Memory B cell (primary cell): ENCODE measurements at regions not wholly inside any gene's neighbourhood (a gene's known extent, or its start where the extent isn't known, plus 50 kb on each side); places are given as distances from the start of the nearest gene placed in this dataset.

ENCODE experiments used
- ATAC-seq: fragments of 150-1000 bp; cut with Tn5 transposase; 2 replicates; pipeline ENCODE4 v1.10.0; 2021; ENCODE audit warnings: low read depth, mild to moderate bottlenecking, moderate library complexity
- DNase-seq, 2 donors: peaks; one replicate each; pipeline ENCODE4 v3.0.0; 2022; ENCODE audit warnings: low spot score in 2 of 2
- H3K27ac Mint-ChIP-seq: one replicate; pipeline ENCODE4 v1.8.0; 2022; ENCODE audit warnings: mild to moderate bottlenecking, moderate library complexity, mixed read lengths
- H3K27me3 Mint-ChIP-seq: one replicate; pipeline ENCODE4 v1.8.0; 2022; ENCODE audit warnings: mixed read lengths
- H3K36me3 Mint-ChIP-seq: one replicate; pipeline ENCODE4 v1.8.0; 2022; ENCODE audit warnings: mild to moderate bottlenecking, mixed read lengths
- H3K4me1 Mint-ChIP-seq: one replicate; pipeline ENCODE4 v1.8.0; 2022; ENCODE audit warnings: mixed read lengths
- H3K4me3 Mint-ChIP-seq: one replicate; pipeline ENCODE4 v1.8.0; 2022; ENCODE audit warnings: mild to moderate bottlenecking, moderate library complexity, mixed read lengths
- H3K9me3 Mint-ChIP-seq: one replicate; pipeline ENCODE4 v1.8.0; 2022; ENCODE audit warnings: mixed read lengths

GRCh38 chr10:90464329-90464728, 393.5 kb downstream of the HTR7 start:
- no peak for DNase-seq
- Mint-ChIP-seq H3K9me3 (peaks cover 2% of the 10 kb centered on the region), H3K36me3 (no peaks in the 10 kb centered on the region)

GRCh38 chr10:90470966-90471365, 386.9 kb downstream of the HTR7 start:
- H3K27ac Mint-ChIP-seq: no peak overlapping the region
- no peak for DNase-seq
- no peak overlapping the region for H3K4me3 Mint-ChIP-seq
- H3K4me1 Mint-ChIP-seq: no peaks in the 10 kb centered on the region
- no peaks in the 10 kb centered on the region for H3K36me3 Mint-ChIP-seq
- no peak for ATAC-seq
- peaks cover 6% of the 10 kb centered on the region for H3K9me3 Mint-ChIP-seq
- H3K27me3 Mint-ChIP-seq: no peaks in the 10 kb centered on the region

More at GRCh38 chr10:90464329-90464728, 393.5 kb downstream of the HTR7 start:
- H3K4me3 Mint-ChIP-seq: no peak overlapping the region
- H3K27me3 Mint-ChIP-seq: no peaks in the 10 kb centered on the region
- no peak overlapping the region for H3K27ac Mint-ChIP-seq
- no peaks in the 10 kb centered on the region for H3K4me1 Mint-ChIP-seq
- ATAC-seq: no peak

- ATAC-seq: no peak
- Mint-ChIP-seq H3K27ac (no peak overlapping the region), H3K36me3 (no peaks in the 10 kb centered on the region), H3K9me3 (peaks cover 3% of the 10 kb centered on the region), H3K4me3 (no peak overlapping the region), H3K4me1 (no peaks in the 10 kb centered on the region), H3K27me3 (no peaks in the 10 kb centered on the region)
- no peak for DNase-seq
Observed at GRCh38 chr10:90480466-90480865, 377.4 kb downstream of the HTR7 start.

GRCh38 chr10:90481326-90481923, 376.4 kb downstream of the HTR7 start:
- H3K27ac Mint-ChIP-seq: no peak overlapping the region
- H3K27me3 Mint-ChIP-seq: peaks cover under 1% of the 10 kb centered on the region
- H3K4me1 Mint-ChIP-seq: no peaks in the 10 kb centered on the region
- H3K9me3 Mint-ChIP-seq: peaks cover 3% of the 10 kb centered on the region
- ATAC-seq: no peak
- H3K36me3 Mint-ChIP-seq: no peaks in the 10 kb centered on the region
- DNase-seq: no peak
- H3K4me3 Mint-ChIP-seq: no peak overlapping the region

- DNase-seq: no peak
- Mint-ChIP-seq H3K9me3 (peaks cover 6% of the 10 kb centered on the region), H3K4me3 (no peak overlapping the region)
Observed at GRCh38 chr10:90484518-90484917, 373.3 kb downstream of the HTR7 start.

GRCh38 chr10:90494183-90494582, 363.7 kb downstream of the HTR7 start:
- Mint-ChIP-seq H3K36me3 (peaks cover 2% of the 10 kb centered on the region), H3K4me1 (no peaks in the 10 kb centered on the region), H3K4me3 (no peak overlapping the region), H3K27ac (no peak overlapping the region), H3K27me3 (no peaks in the 10 kb centered on the region), H3K9me3 (peaks cover 22% of the 10 kb centered on the region)
- DNase-seq (no peak), ATAC-seq (no peak)

More at GRCh38 chr10:90484518-90484917, 373.3 kb downstream of the HTR7 start:
- H3K27ac Mint-ChIP-seq: no peak overlapping the region
- no peak for ATAC-seq
- no peaks in the 10 kb centered on the region for H3K36me3 Mint-ChIP-seq
- H3K27me3 Mint-ChIP-seq: peaks cover 5% of the 10 kb centered on the region
- H3K4me1 Mint-ChIP-seq: no peaks in the 10 kb centered on the region

GRCh38 chr10:90504172-90504571, 353.7 kb downstream of the HTR7 start:
- Mint-ChIP-seq H3K4me3 (no peak overlapping the region), H3K36me3 (no peaks in the 10 kb centered on the region), H3K9me3 (peaks cover 1% of the 10 kb centered on the region), H3K27ac (no peak overlapping the region), H3K27me3 (no peaks in the 10 kb centered on the region), H3K4me1 (peaks cover 5% of the 10 kb centered on the region)
- ATAC-seq (no peak), DNase-seq (no peak)

GRCh38 chr10:90526721-90527120, 331.1 kb downstream of the HTR7 start:
- H3K27me3 Mint-ChIP-seq: peaks cover 7% of the 10 kb centered on the region
- no peaks in the 10 kb centered on the region for H3K36me3 Mint-ChIP-seq
- no peak overlapping the region for H3K27ac Mint-ChIP-seq
- H3K9me3 Mint-ChIP-seq: peaks cover 4% of the 10 kb centered on the region
- ATAC-seq (no peak), DNase-seq (no peak)
- H3K4me3 Mint-ChIP-seq: no peak overlapping the region
- H3K4me1 Mint-ChIP-seq: no peaks in the 10 kb centered on the region

- Mint-ChIP-seq H3K4me1 (no peaks in the 10 kb centered on the region), H3K27me3 (peaks cover 9% of the 10 kb centered on the region)
Observed at GRCh38 chr10:90530521-90530920, 327.3 kb downstream of the HTR7 start.

GRCh38 chr10:90557385-90557784, 300.5 kb downstream of the HTR7 start:
- H3K27ac Mint-ChIP-seq: no peak overlapping the region
- no peak overlapping the region for H3K4me3 Mint-ChIP-seq
- no peak for ATAC-seq
- no peak for DNase-seq
- no peaks in the 10 kb centered on the region for H3K36me3 Mint-ChIP-seq
- H3K27me3 Mint-ChIP-seq: no peaks in the 10 kb centered on the region
- no peaks in the 10 kb centered on the region for H3K4me1 Mint-ChIP-seq
- H3K9me3 Mint-ChIP-seq: peaks cover 10% of the 10 kb centered on the region

More at GRCh38 chr10:90530521-90530920, 327.3 kb downstream of the HTR7 start:
- ATAC-seq (no peak), DNase-seq (no peak)
- Mint-ChIP-seq H3K4me3 (no peak overlapping the region), H3K9me3 (peaks cover under 1% of the 10 kb centered on the region), H3K36me3 (no peaks in the 10 kb centered on the region), H3K27ac (no peak overlapping the region)

- Mint-ChIP-seq H3K27me3 (no peaks in the 10 kb centered on the region), H3K27ac (no peak overlapping the region), H3K4me3 (no peak overlapping the region), H3K36me3 (no peaks in the 10 kb centered on the region), H3K4me1 (no peaks in the 10 kb centered on the region), H3K9me3 (peaks cover 12% of the 10 kb centered on the region)
- ATAC-seq: no peak
- no peak for DNase-seq
Observed at GRCh38 chr10:90560331-90560730, 297.5 kb downstream of the HTR7 start.

GRCh38 chr10:90561666-90562065, 296.2 kb downstream of the HTR7 start:
- H3K27me3 Mint-ChIP-seq: no peaks in the 10 kb centered on the region

GRCh38 chr10:90571481-90572258, 286.2 kb downstream of the HTR7 start:
- peaks cover 4% of the 10 kb centered on the region for H3K27me3 Mint-ChIP-seq
- no peaks in the 10 kb centered on the region for H3K4me1 Mint-ChIP-seq
- ATAC-seq: no peak
- H3K9me3 Mint-ChIP-seq: peaks cover 2% of the 10 kb centered on the region
- no peak overlapping the region for H3K4me3 Mint-ChIP-seq
- H3K27ac Mint-ChIP-seq: no peak overlapping the region
- H3K36me3 Mint-ChIP-seq: no peaks in the 10 kb centered on the region
- no peak for DNase-seq

More at GRCh38 chr10:90561666-90562065, 296.2 kb downstream of the HTR7 start:
- peaks cover 13% of the 10 kb centered on the region for H3K9me3 Mint-ChIP-seq
- no peaks in the 10 kb centered on the region for H3K4me1 Mint-ChIP-seq
- H3K4me3 Mint-ChIP-seq: no peak overlapping the region
- H3K36me3 Mint-ChIP-seq: no peaks in the 10 kb centered on the region
- DNase-seq (no peak), ATAC-seq (no peak)
- H3K27ac Mint-ChIP-seq: no peak overlapping the region

- ATAC-seq (no peak), DNase-seq (no peak)
- Mint-ChIP-seq H3K4me1 (no peaks in the 10 kb centered on the region), H3K4me3 (no peak overlapping the region), H3K27me3 (peaks cover 9% of the 10 kb centered on the region), H3K9me3 (no peaks in the 10 kb centered on the region), H3K27ac (no peak overlapping the region), H3K36me3 (no peaks in the 10 kb centered on the region)
Observed at GRCh38 chr10:90575125-90575524, 282.7 kb downstream of the HTR7 start.

GRCh38 chr10:90577569-90577968, 280.3 kb downstream of the HTR7 start:
- Mint-ChIP-seq H3K4me3 (no peak overlapping the region), H3K36me3 (no peaks in the 10 kb centered on the region), H3K27ac (no peak overlapping the region), H3K9me3 (no peaks in the 10 kb centered on the region), H3K4me1 (no peaks in the 10 kb centered on the region), H3K27me3 (peaks cover 9% of the 10 kb centered on the region)
- DNase-seq: no peak
- ATAC-seq: no peak
